Sigmoid colon (tissue), 6 donors: ENCODE measurements at regions not wholly inside any gene's neighbourhood (a gene's known extent, or its start where the extent isn't known, plus 50 kb on each side); places are given as distances from the start of the nearest gene placed in this dataset.

Source experiments
- DNase-seq: peaks from one replicate; pipeline ENCODE4 v3.0.0-alpha.2; 2019
- H3K27ac ChIP-seq, 4 donors: fragments of 200-600 bp; sonication (generic); one replicate each; pipeline ENCODE4 v1.5.1; 2016 to 2019; ENCODE audit warnings: mild to moderate bottlenecking in 1 of 4
- H3K27me3 ChIP-seq, 3 donors: fragments of 200-600 bp; sonication (generic); one replicate each; pipeline ENCODE4 v1.5.1; 2019; ENCODE audit warnings: mild to moderate bottlenecking in 1 of 3
- H3K36me3 ChIP-seq, 4 donors: fragments of 200-600 bp; sonication (generic); one replicate each; pipeline ENCODE4 v1.5.1; 2016 to 2019
- H3K4me1 ChIP-seq, 4 donors: fragments of 200-600 bp; sonication (generic); one replicate each; pipeline ENCODE4 v1.5.1; 2017 to 2019
- H3K4me3 ChIP-seq, 4 donors: fragments of 200-600 bp; sonication (generic); one replicate each; pipeline ENCODE4 v1.5.1; 2017 to 2019; ENCODE audit warnings: mild to moderate bottlenecking in 2 of 4, moderate library complexity in 1 of 4
- H3K9me3 ChIP-seq, 4 donors: fragments of 200-600 bp in 3 of 4; sonication (generic) in 3 of 4; one replicate each; pipeline versions ENCODE4 v1.5.1 to v1.6.1; 2013 to 2019
- EP300 ChIP-seq, 4 donors: sonication (generic); formaldehyde crosslinking; IDR thresholded peaks; one replicate each; pipeline ENCODE4 v1.6.1; 2017; ENCODE audit warnings: antibody characterized with exemption in 4 of 4
- POLR2A ChIP-seq, 2 donors: fragments of 450-650 bp; IDR thresholded peaks; one replicate each; pipeline ENCODE4 v1.6.1; 2016; ENCODE audit warnings: antibody characterized with exemption in 2 of 2, mild to moderate bottlenecking in 2 of 2, moderate library complexity in 2 of 2
- POLR2AphosphoS5 ChIP-seq, 4 donors: sonication (generic); formaldehyde crosslinking; IDR thresholded peaks; one replicate each; pipeline ENCODE4 v1.6.1; 2017; ENCODE audit warnings: antibody characterized with exemption in 4 of 4
- WGBS, 2 donors: extraction: QIAGEN DNeasy Blood & Tissue Kit; methylation state at CpG; one replicate each; pipeline ENCODE4 v1.1.7; 2013; 5-methylcytosine and 5-hydroxymethylcytosine counted together
- intact Hi-C: fragments of 100-400 bp; cut with DNase I; formaldehyde crosslinking; loops from one replicate; pipeline ENCODE4 v1.15.1; 2023
- TF ChIP-seq, protein P1 (sequence below), 4 experiments: fragments of 450-650 bp in 3 of 4; fragments of 200-600 bp in 1 of 4; IDR thresholded peaks; one replicate each; pipeline ENCODE4 v1.5.1; 2016 to 2019; ENCODE audit warnings: antibody characterized with exemption in 4 of 4, mild to moderate bottlenecking in 3 of 4, moderate library complexity in 2 of 4
- donor health status: healthy with polysubstance abuse.
- donor health status: healthy.

DNA sequence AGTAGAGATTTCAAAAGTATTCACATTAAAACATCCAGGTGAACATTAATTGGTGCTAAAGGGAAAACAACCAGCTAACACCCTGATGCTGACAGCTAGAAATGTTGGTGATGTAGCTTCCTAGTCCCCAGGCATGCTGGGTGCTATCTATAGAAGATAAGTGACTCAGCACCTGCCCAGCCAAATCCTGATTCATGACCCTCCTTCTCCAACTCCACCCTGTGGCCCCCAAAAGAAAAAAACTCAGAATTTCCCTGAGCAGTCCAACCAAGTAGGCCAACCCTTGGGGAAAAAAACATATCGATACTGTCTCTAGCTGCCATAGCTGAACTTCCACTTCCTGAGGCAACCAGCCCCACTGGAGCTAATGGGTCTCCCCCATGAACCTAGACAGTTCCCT, 197.6 kb upstream of the KLF3 start:
- DNase-seq, result no peak
- peaks cover 0 to 14% (median 4%) of the 10 kb centered on the region in 4 donors for H3K4me1 ChIP-seq
- TF ChIP-seq, protein P1, sequence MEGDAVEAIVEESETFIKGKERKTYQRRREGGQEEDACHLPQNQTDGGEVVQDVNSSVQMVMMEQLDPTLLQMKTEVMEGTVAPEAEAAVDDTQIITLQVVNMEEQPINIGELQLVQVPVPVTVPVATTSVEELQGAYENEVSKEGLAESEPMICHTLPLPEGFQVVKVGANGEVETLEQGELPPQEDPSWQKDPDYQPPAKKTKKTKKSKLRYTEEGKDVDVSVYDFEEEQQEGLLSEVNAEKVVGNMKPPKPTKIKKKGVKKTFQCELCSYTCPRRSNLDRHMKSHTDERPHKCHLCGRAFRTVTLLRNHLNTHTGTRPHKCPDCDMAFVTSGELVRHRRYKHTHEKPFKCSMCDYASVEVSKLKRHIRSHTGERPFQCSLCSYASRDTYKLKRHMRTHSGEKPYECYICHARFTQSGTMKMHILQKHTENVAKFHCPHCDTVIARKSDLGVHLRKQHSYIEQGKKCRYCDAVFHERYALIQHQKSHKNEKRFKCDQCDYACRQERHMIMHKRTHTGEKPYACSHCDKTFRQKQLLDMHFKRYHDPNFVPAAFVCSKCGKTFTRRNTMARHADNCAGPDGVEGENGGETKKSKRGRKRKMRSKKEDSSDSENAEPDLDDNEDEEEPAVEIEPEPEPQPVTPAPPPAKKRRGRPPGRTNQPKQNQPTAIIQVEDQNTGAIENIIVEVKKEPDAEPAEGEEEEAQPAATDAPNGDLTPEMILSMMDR (IDR thresholded peaks at IDR 0.05), result no peak
- no peak for TF ChIP-seq POLR2A (IDR thresholded peaks at IDR 0.05)
- TF ChIP-seq POLR2AphosphoS5 (IDR thresholded peaks at IDR 0.05), result no peak
- TF ChIP-seq EP300 (IDR thresholded peaks at IDR 0.05), result no peak
- H3K27me3 ChIP-seq, result no peaks in the 10 kb centered on the region
- no peaks in the 10 kb centered on the region for H3K36me3 ChIP-seq
- no peak overlapping the region for H3K4me3 ChIP-seq
- no peaks in the 10 kb centered on the region for H3K9me3 ChIP-seq
- H3K27ac ChIP-seq, result no peak overlapping the region
- WGBS, 2 donors, result 94 to 97% methylated on average over 1 of the region's 1 CpG
- intact Hi-C loops, result no loop called here

DNA sequence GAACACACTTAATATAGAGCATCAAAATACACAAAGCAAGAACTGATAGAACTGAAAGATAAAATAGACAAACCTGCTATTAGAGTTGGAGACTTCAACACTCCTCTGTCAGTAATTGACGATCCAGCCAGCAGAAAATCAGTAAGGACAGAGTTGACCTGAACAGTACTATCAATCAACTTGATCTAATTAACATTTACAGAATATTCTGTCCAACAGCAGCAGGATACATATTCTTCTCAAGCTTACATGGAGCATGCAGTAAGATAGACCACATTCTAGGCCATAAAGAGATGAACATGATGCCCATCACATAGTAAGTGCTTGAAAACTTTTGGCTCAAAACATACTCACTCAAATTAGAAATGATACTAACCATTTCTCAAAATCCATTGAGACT, 196.7 kb upstream of the KLF3 start:
- Histone ChIP-seq H3K4me3 (no peak overlapping the region), H3K36me3 (no peaks in the 10 kb centered on the region), H3K27me3 (no peaks in the 10 kb centered on the region), H3K9me3 (no peaks in the 10 kb centered on the region), H3K4me1 (peaks cover 0 to 14% (median 4%) of the 10 kb centered on the region in 4 donors), H3K27ac (no peak overlapping the region)
- WGBS, 2 donors, result 88 to 94% methylated on average over 1 of the region's 1 CpG
- no peak for TF ChIP-seq POLR2AphosphoS5 (IDR thresholded peaks at IDR 0.05)
- DNase-seq, result no peak
- intact Hi-C loops, result no loop called here

DNA sequence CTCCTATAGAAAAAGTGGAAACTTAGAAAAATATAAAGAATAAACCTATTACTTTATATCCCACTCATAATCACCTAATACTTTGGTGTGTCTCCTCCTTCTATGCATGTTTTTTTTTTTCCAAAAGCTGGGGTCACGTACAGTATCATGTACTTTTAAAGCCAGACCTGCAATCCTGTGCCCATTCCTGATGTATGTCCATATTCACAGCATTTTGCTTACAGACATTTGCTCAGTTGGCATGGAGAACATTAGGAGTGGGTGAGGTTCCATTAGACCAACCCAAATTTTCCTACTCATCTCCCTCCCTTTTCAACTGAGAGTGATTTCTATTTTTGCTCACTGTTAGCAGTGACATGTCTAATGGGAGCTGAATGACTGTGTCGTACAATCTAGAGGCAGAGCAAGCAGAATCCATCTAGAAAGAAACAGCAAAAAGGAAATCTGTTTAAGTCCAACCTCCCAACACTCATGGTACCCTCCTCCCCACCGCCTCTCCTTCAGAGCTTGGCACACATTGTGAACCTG, 195.6 kb upstream of the KLF3 start:
- 89 to 94% methylated on average over 3 of the region's 3 CpGs for WGBS, 2 donors
- no peak for TF ChIP-seq EP300 (IDR thresholded peaks at IDR 0.05)
- TF ChIP-seq, protein P1 (IDR thresholded peaks at IDR 0.05), result no peak
- TF ChIP-seq POLR2AphosphoS5 (IDR thresholded peaks at IDR 0.05), result no peak
- TF ChIP-seq POLR2A (IDR thresholded peaks at IDR 0.05), result no peak
- peaks cover 0 to 14% (median 4%) of the 10 kb centered on the region in 4 donors for H3K4me1 ChIP-seq
- H3K36me3 ChIP-seq, result no peaks in the 10 kb centered on the region
- intact Hi-C loops, result no loop called here
- H3K27ac ChIP-seq, result no peak overlapping the region
- H3K4me3 ChIP-seq, result no peak overlapping the region
- no peaks in the 10 kb centered on the region for H3K9me3 ChIP-seq
- H3K27me3 ChIP-seq, result no peaks in the 10 kb centered on the region
- DNase-seq, result no peak

DNA sequence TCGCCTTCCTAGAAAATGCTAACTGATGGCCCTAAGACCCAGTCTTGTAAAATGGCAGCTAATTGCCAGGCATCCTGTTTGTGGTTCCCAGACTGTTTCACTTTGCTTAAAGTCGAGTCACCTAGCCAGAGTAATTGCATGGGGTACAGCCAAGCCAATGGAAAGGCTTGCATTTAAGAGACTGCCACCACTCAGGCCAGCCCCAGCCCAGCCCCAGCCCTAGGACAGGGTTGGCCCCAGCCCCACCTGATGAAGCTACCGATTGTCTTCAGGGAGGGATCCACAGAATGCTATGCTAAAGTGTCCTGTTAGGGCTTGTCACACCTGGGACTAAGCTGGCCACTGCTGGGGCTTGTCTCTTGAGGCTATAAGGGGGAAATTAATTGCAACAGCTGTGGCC, 194.6 kb upstream of the KLF3 start:
- Histone ChIP-seq H3K27ac (no peak overlapping the region), H3K36me3 (no peaks in the 10 kb centered on the region), H3K9me3 (no peaks in the 10 kb centered on the region), H3K4me3 (no peak overlapping the region), H3K4me1 (peaks cover 0 to 14% (median 4%) of the 10 kb centered on the region in 4 donors), H3K27me3 (no peaks in the 10 kb centered on the region)
- no peak for DNase-seq
- intact Hi-C loops, result no loop called here
- 78 to 85% methylated on average over 3 of the region's 3 CpGs for WGBS, 2 donors
- no peak for TF ChIP-seq EP300 (IDR thresholded peaks at IDR 0.05)
- no peak for TF ChIP-seq POLR2A (IDR thresholded peaks at IDR 0.05)
- TF ChIP-seq POLR2AphosphoS5 (IDR thresholded peaks at IDR 0.05), result no peak
- TF ChIP-seq, protein P1 (IDR thresholded peaks at IDR 0.05), result no peak

DNA sequence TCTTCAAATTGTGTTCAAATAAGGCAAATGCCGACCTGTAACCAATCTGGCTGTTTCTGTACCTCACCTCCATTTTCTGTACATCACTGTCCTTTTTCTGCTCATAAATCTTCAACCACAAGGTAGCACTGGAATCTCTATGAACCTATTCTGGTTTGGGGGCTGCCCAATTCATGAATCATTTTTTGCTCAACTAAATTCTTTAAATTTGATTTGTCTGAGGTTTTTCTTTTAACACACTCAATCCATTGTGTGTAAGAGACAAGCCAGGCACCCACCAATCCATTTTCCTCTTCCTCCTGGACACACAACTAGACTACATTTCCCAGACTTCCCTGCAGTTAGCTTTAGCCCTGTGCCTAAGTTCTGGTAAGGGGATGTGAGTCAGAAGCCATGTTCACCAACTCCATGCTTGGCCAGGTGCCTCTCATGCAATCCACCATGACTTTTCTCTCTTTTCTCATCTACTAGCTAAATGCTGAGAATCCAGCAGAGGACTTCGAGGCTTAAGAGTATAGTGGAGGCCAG, 193.2 kb upstream of the KLF3 start:
- WGBS, 2 donors, result 93 to 94% methylated on average over 2 of the region's 2 CpGs
- Histone ChIP-seq H3K4me3 (no peak overlapping the region), H3K27me3 (no peaks in the 10 kb centered on the region), H3K4me1 (peaks cover 0 to 14% (median 4%) of the 10 kb centered on the region in 4 donors), H3K9me3 (no peaks in the 10 kb centered on the region), H3K27ac (no peak overlapping the region), H3K36me3 (no peaks in the 10 kb centered on the region)
- TF ChIP-seq POLR2A (IDR thresholded peaks at IDR 0.05), result no peak
- no peak for TF ChIP-seq EP300 (IDR thresholded peaks at IDR 0.05)
- no peak for TF ChIP-seq POLR2AphosphoS5 (IDR thresholded peaks at IDR 0.05)
- TF ChIP-seq, protein P1 (IDR thresholded peaks at IDR 0.05), result no peak
- intact Hi-C loops, result no loop called here
- DNase-seq, result no peak
